NT2/D1 (cell line): ENCODE measurements at regions not wholly inside any gene's neighbourhood (a gene's known extent, or its start where the extent isn't known, plus 50 kb on each side); places are given as distances from the start of the nearest gene placed in this dataset.

Source experiments
- YY1 ChIP-seq: IDR thresholded peaks from 2 replicates; pipeline ENCODE4 v1.6.1; 2011; ENCODE audit not compliant: insufficient read length, insufficient read depth
- ZNF274 ChIP-seq: IDR thresholded peaks from 2 replicates; pipeline ENCODE4 v1.6.1; 2011; ENCODE audit warnings: mild to moderate bottlenecking, low read depth, low read length

- no peak for TF ChIP-seq YY1
- TF ChIP-seq ZNF274: no peak
Observed at GRCh38 chr6:23181356-23182110, 612.2 kb downstream of the HDGFL1 start.
